Activated naive CD8-positive, alpha-beta T cell treated with anti-CD3 and anti-CD28 coated beads, Interleukin-2, amount 10 ng/mL, durations not matched to agents 7 days and 5 days (primary cell): ENCODE measurements at regions not wholly inside any gene's neighbourhood (a gene's known extent, or its start where the extent isn't known, plus 50 kb on each side); places are given as distances from the start of the nearest gene placed in this dataset.

ENCODE experiments used
- ATAC-seq: fragments of 150-1000 bp; cut with Tn5 transposase; one replicate; pipeline ENCODE4 v1.10.0; 2021; ENCODE audit warnings: low read depth, moderate library complexity
- POLR2A ChIA-PET: fragments of 350-600 bp; sonication (Branson Sonifier 250); formaldehyde crosslinking; loops from one replicate; lab custom pipeline; 2021; ENCODE audit warnings: antibody characterized with exemption; lab: Charles Lee
- DNase-seq: peaks from one replicate; pipeline ENCODE4 v3.0.0; 2021
- H3K27ac Mint-ChIP-seq: one replicate; pipeline ENCODE4 v1.8.0; 2022; ENCODE audit warnings: mild to moderate bottlenecking, mixed read lengths
- H3K27me3 Mint-ChIP-seq: one replicate; pipeline ENCODE4 v1.8.0; 2022; ENCODE audit warnings: mild to moderate bottlenecking, moderate library complexity, mixed read lengths
- H3K36me3 Mint-ChIP-seq: one replicate; pipeline ENCODE4 v1.8.0; 2021; ENCODE audit warnings: mild to moderate bottlenecking, mixed read lengths
- H3K4me1 Mint-ChIP-seq: one replicate; pipeline ENCODE4 v1.8.0; 2021; ENCODE audit warnings: mixed read lengths
- H3K4me3 Mint-ChIP-seq: one replicate; pipeline ENCODE4 v1.8.0; 2022; ENCODE audit warnings: mild to moderate bottlenecking, moderate library complexity, mixed read lengths
- H3K9me3 Mint-ChIP-seq: one replicate; pipeline ENCODE4 v1.8.0; 2021; ENCODE audit warnings: mixed read lengths

DNA sequence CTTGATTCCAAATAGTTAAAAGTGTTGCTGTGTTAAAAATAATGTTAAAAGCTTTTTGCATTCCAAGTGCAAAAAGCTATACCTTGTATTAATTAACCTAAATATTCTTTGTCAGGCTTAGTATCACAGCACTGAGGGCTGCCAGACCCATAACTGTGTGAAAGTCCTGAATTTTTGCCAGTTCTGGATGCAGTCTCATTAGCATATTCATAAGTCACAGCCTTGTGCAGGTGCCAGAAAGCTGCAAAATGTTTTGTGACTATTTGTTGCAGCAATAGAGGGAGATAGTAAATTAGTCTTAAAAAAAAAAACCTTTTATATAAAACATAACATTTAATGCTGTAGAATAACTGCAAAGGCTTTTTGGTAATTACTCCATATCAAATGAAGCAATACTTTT, 56.6 kb downstream of the SLITRK1 start:
- POLR2A ChIA-PET: no interaction called here
- no peaks in the 10 kb centered on the region for H3K4me1 Mint-ChIP-seq
- ATAC-seq (no peak), DNase-seq (no peak)
- H3K27me3 Mint-ChIP-seq: no peaks in the 10 kb centered on the region
- H3K4me3 Mint-ChIP-seq: no peak overlapping the region
- H3K9me3 Mint-ChIP-seq: no peaks in the 10 kb centered on the region
- H3K27ac Mint-ChIP-seq: no peak overlapping the region
- no peaks in the 10 kb centered on the region for H3K36me3 Mint-ChIP-seq

DNA sequence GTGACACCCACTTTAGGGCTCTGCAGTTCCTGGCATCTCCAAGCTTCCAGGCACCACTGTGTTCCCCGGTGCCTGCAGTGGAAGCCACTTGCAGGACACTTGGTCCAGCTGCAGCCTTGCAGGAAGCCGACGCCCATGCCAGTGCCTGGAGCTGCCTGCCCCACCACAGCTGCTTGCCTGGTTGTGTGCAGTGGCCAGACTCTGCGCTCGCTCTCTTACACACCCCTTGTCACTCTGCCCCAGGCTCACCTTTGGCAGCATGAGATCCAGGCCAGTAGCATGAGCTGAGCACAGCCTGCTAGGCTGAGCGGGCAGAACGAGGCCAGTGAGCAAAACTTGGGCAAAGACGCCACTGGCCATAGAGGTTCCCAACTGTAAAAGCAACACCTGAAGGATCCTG, 57.7 kb downstream of the SLITRK1 start:
- DNase-seq (no peak), ATAC-seq (no peak)
- Mint-ChIP-seq H3K27me3 (no peaks in the 10 kb centered on the region), H3K9me3 (no peaks in the 10 kb centered on the region), H3K27ac (no peak overlapping the region), H3K4me1 (no peaks in the 10 kb centered on the region), H3K4me3 (no peak overlapping the region), H3K36me3 (no peaks in the 10 kb centered on the region)
- POLR2A ChIA-PET: no interaction called here

DNA sequence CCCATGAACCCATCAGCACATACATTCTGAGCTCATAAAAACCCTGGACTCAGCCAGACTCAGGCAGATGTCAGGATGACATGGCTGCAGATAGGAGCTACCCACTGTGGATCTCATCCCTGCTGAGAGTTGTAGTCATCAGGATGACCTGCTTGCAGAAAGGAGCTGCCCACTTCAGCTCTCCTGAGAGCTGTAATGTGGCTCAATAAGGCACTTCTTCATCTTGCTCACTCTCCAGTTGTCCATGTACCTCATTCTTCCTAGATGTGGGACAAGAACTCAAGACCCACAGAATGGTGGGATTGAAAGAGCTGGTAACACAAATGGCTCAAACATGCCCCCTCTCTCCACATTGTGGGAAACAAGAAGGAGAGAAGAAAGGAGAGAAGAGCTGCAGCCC, 58.2 kb downstream of the SLITRK1 start:
- no peaks in the 10 kb centered on the region for H3K4me1 Mint-ChIP-seq
- no peaks in the 10 kb centered on the region for H3K27me3 Mint-ChIP-seq
- no peaks in the 10 kb centered on the region for H3K36me3 Mint-ChIP-seq
- no peak overlapping the region for H3K4me3 Mint-ChIP-seq
- POLR2A ChIA-PET: no interaction called here
- ATAC-seq: no peak
- H3K9me3 Mint-ChIP-seq: no peaks in the 10 kb centered on the region
- DNase-seq: no peak
- no peak overlapping the region for H3K27ac Mint-ChIP-seq

DNA sequence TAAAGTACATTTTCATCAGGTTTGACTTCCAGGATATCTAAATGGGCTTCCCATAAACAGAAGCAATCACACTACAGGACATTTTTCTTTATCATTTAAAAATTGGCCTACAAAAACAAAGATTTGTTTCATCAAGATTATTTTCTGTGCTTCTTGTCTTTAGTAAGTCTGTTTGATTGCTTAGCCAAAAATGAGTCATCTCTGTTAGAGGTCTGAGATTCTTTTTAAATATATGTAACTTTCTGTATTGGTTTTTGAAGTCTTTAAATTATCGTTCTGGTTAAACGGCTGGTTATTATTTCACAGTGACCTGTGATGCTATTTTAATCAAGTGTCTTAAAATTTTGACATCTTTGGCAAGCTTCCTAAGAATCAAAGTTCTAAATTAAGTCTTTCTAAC, 62.7 kb downstream of the SLITRK1 start:
- Mint-ChIP-seq H3K9me3 (no peaks in the 10 kb centered on the region), H3K4me3 (no peak overlapping the region), H3K36me3 (no peaks in the 10 kb centered on the region), H3K27me3 (no peaks in the 10 kb centered on the region), H3K4me1 (no peaks in the 10 kb centered on the region), H3K27ac (no peak overlapping the region)
- POLR2A ChIA-PET: no interaction called here
- no peak for DNase-seq
- no peak for ATAC-seq

DNA sequence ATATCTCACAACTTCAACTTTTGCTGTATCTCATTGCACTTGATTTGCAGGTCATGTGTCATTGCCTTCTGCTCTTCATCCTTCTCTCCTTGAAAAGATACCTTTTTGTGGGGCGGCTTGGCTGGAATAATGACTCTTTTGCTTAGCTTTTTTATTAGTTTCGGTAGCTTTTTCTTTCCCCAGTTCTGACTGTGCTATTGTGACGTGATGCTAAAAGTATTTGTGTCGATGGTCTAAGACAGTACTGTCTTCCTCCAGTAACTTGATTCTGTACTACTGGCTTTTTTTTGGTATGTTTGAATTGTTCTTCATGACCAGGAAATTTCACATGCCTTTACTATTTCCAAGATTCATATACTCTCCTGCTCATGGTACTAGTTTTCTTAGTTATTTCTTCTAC, 63.1 kb downstream of the SLITRK1 start:
- Mint-ChIP-seq H3K27me3 (no peaks in the 10 kb centered on the region), H3K9me3 (no peaks in the 10 kb centered on the region), H3K36me3 (no peaks in the 10 kb centered on the region), H3K4me1 (no peaks in the 10 kb centered on the region), H3K4me3 (no peak overlapping the region), H3K27ac (no peak overlapping the region)
- ATAC-seq (no peak), DNase-seq (no peak)
- POLR2A ChIA-PET: no interaction called here

DNA sequence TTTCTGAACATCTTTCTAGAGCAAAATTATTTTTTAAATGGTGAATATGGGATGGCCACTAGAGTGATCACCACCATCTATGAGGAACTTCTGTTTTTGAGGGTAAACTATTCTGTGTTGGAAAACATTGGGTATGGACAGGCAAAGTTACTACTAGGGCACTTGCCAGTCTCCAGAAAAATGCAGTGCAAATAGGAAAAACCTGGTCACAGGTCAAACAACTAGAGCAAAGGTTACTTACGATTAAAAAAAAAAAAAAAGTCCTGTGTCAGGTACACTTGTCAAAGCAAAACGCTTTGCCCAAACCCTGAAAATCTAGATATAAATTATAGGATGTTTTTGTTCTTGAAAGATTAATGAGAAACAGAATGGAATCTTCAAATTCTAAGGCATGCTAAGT, 66.2 kb downstream of the SLITRK1 start:
- Mint-ChIP-seq H3K4me3 (no peak overlapping the region), H3K9me3 (no peaks in the 10 kb centered on the region), H3K27ac (no peak overlapping the region), H3K4me1 (no peaks in the 10 kb centered on the region), H3K36me3 (no peaks in the 10 kb centered on the region), H3K27me3 (no peaks in the 10 kb centered on the region)
- DNase-seq: no peak
- ATAC-seq: no peak
- POLR2A ChIA-PET: no interaction called here

DNA sequence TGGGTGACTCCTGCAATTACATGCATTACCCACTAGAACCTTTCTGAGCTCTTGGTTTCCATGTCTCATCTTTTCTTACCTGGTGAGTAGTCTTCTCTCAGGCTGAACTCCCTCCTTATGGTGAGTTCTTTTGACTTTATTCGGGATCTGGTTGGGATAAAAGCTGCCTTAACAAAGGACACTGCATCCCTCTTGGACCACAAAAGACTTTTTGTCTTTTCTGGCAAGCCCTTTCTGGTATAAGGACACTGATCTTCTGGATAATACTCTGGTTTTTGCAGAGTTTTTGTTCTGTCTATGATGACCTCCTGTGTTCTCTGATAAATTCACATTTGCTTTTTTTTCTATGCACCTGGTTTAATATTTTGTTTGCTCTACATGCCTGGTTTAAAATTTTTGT, 66.7 kb downstream of the SLITRK1 start:
- no peak overlapping the region for H3K27ac Mint-ChIP-seq
- no peaks in the 10 kb centered on the region for H3K4me1 Mint-ChIP-seq
- no peaks in the 10 kb centered on the region for H3K9me3 Mint-ChIP-seq
- POLR2A ChIA-PET: no interaction called here
- no peaks in the 10 kb centered on the region for H3K36me3 Mint-ChIP-seq
- H3K27me3 Mint-ChIP-seq: no peaks in the 10 kb centered on the region
- DNase-seq (no peak), ATAC-seq (no peak)
- H3K4me3 Mint-ChIP-seq: no peak overlapping the region

DNA sequence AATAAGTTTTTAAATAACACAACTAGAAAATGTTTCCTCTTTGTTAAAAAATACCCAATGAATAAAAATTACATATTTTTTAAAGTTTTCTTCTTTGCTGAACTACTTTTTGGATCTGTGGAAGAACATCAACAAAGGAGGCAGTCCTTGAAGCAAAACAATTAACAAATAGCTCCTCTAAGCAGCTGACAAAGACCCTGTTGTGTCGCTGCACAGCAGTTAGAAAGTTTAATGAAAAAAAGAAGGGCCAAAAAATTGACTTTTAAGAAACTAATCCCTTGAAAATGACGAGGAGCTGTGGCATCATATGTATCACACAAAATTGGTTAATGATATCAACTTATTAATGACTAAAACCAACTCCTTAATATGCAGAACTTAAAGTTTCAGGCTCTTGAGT, 72.1 kb downstream of the SLITRK1 start:
- H3K4me1 Mint-ChIP-seq: no peaks in the 10 kb centered on the region
- no peaks in the 10 kb centered on the region for H3K9me3 Mint-ChIP-seq
- H3K36me3 Mint-ChIP-seq: no peaks in the 10 kb centered on the region
- ATAC-seq (no peak), DNase-seq (no peak)
- POLR2A ChIA-PET: no interaction called here
- H3K27me3 Mint-ChIP-seq: no peaks in the 10 kb centered on the region
- H3K4me3 Mint-ChIP-seq: no peak overlapping the region
- H3K27ac Mint-ChIP-seq: no peak overlapping the region

DNA sequence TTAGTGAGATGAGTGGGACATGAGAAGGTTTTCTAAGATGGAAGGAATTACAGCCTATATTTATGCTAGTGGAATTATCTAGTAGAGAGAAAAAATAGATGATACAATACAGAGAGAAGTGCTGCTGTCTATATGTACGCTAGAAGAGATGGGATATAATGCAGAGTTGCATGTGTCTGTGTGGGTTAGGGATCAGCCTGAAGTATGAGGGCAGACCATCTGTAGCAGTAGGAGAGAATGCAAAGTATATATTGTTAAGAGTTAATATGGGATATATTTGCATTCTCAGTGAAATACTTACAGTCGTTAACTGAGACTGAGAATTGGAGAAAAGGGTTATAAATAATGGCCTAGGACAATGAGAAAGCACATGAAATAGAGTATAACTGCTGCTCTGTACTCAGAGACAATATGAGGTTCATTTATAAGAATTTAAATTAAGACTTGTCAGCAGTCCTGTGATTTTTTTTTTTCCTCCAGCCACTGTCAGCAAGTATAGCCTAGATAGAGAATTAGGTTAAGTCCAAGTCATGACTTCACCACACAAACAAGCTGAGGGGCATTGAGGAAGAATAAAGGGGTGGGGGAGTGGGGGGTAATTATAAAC, 77.8 kb downstream of the SLITRK1 start:
- Mint-ChIP-seq H3K9me3 (no peaks in the 10 kb centered on the region), H3K4me3 (no peak overlapping the region), H3K4me1 (no peaks in the 10 kb centered on the region), H3K36me3 (no peaks in the 10 kb centered on the region), H3K27me3 (no peaks in the 10 kb centered on the region), H3K27ac (no peak overlapping the region)
- DNase-seq (no peak), ATAC-seq (no peak)
- POLR2A ChIA-PET: no interaction called here

DNA sequence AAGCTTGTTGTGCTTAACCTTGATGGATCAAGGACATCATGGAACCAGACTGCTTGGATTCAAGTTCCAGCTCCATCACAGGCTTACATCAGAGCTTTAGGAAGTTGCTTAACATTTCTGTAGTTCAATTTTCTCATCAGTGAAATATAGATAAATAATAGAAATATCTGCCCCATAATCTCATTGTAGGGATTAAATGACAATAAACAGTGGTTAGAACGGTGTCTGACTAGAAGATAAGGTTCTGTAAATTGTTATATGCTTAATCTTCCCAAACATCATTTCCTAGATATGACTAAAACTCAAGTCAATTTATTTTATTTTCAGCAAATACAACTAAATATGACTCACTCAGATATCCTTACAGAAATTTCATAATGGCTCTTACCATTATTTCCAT, 83.5 kb downstream of the SLITRK1 start:
- no peaks in the 10 kb centered on the region for H3K27me3 Mint-ChIP-seq
- H3K27ac Mint-ChIP-seq: no peak overlapping the region
- POLR2A ChIA-PET: no interaction called here
- H3K4me1 Mint-ChIP-seq: no peaks in the 10 kb centered on the region
- no peaks in the 10 kb centered on the region for H3K36me3 Mint-ChIP-seq
- H3K4me3 Mint-ChIP-seq: no peak overlapping the region
- DNase-seq (no peak), ATAC-seq (no peak)
- no peaks in the 10 kb centered on the region for H3K9me3 Mint-ChIP-seq

DNA sequence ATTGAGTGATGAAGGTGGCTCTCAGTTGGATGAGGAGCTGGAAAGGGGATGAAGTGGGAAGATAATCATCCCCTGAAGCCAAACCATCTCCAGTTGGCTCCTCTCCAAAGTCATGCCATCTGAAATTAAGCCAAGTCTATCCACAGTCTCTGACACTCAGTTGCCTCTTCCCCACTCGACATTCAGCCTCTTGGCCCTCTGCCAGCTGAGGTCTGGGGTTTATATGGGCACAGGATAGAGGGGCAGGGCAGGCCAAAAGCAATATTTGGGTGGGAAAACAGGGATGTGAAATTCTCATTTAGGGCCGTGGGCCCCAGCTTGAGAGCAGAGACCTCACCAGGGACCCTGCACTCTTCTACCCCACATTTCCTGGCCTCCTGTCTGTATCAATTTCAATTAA, 85.9 kb downstream of the SLITRK1 start:
- POLR2A ChIA-PET: no interaction called here
- H3K9me3 Mint-ChIP-seq: no peaks in the 10 kb centered on the region
- no peaks in the 10 kb centered on the region for H3K27me3 Mint-ChIP-seq
- no peak overlapping the region for H3K27ac Mint-ChIP-seq
- no peak for DNase-seq
- no peaks in the 10 kb centered on the region for H3K4me1 Mint-ChIP-seq
- H3K4me3 Mint-ChIP-seq: no peak overlapping the region
- no peaks in the 10 kb centered on the region for H3K36me3 Mint-ChIP-seq
- ATAC-seq: no peak

DNA sequence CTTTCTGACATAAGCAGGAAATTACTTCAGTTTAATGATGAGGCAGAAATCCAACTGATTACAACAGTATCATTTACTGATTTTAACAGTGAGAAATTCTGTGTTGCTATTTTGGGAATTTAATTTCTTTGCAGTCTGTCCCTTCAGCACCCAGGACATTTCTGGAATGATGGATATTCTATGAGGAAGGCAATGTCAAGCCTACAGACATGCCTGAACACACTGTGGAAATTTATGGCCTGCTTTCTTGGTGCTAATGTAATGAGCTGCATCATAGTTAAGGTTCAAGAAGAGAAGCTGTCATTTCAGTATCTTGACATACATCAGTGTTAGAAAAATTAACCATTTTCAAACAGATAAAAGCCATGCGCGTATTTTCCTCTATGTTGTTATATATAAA, 87.7 kb downstream of the SLITRK1 start:
- Mint-ChIP-seq H3K27me3 (no peaks in the 10 kb centered on the region), H3K36me3 (no peaks in the 10 kb centered on the region), H3K4me1 (no peaks in the 10 kb centered on the region), H3K27ac (no peak overlapping the region), H3K4me3 (no peak overlapping the region), H3K9me3 (no peaks in the 10 kb centered on the region)
- ATAC-seq (no peak), DNase-seq (no peak)
- POLR2A ChIA-PET: no interaction called here

DNA sequence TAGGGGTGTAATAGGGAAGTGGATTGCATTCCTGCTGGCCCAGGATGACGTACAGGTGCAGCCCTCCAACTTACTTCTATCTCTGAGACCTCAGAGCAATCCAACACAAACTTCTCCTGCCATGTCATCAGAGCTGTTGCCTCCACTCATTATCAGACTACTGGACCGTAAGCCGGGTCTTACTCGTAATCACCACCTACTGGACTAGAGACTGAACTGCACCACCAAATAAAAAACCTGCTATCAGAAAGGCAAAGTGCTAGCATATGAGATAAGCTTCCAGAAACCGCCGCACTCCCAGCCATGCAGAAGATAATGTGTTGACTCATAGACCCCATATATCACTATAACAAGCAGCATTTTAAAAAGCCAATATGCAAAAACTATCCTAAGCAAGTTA, 102.0 kb downstream of the SLITRK1 start:
- ATAC-seq (no peak), DNase-seq (no peak)
- H3K27ac Mint-ChIP-seq: no peak overlapping the region
- H3K4me3 Mint-ChIP-seq: no peak overlapping the region
- H3K36me3 Mint-ChIP-seq: no peaks in the 10 kb centered on the region
- POLR2A ChIA-PET: no interaction called here
- H3K27me3 Mint-ChIP-seq: no peaks in the 10 kb centered on the region
- H3K9me3 Mint-ChIP-seq: no peaks in the 10 kb centered on the region
- H3K4me1 Mint-ChIP-seq: no peaks in the 10 kb centered on the region

DNA sequence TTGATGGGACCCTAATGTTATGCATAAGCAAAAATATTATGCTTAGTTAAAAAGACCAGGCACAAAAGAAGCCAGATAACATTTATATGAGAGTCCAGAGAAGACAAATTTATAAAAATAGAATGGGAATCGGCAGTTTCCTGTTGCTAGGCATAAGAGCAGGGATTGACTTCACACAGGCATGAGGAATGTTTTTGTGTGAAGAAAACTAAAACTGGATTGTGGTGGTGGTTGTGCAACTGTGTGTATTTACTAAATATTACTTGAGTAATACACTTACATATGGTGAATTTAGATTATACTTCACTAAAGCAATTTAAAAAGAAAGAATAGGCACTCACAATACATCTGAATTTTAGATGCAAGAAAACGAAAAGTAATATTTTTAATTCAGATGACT, 108.3 kb downstream of the SLITRK1 start:
- Mint-ChIP-seq H3K36me3 (no peaks in the 10 kb centered on the region), H3K4me1 (no peaks in the 10 kb centered on the region), H3K9me3 (no peaks in the 10 kb centered on the region), H3K27me3 (no peaks in the 10 kb centered on the region), H3K4me3 (no peak overlapping the region), H3K27ac (no peak overlapping the region)
- ATAC-seq: no peak
- POLR2A ChIA-PET: no interaction called here
- DNase-seq: no peak

DNA sequence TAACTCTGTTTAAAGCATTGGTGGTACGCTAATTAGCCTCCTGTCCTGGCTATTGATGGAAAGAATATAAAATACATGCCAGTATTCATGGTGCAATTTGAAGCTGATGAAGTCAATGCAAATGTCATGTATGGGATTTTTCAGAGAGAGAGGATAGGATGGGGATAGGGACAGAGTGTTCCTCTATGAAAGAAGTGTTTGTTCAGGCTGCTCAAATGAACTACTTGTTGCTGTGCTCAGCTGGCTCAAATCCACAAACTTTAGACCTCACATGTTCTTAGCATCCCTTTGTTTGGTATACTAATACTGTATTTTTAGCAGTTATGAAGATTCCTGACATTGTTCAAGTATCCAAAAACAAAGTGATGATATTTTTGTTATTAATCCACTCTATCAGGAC, 116.5 kb downstream of the SLITRK1 start:
- no peak overlapping the region for H3K4me3 Mint-ChIP-seq
- POLR2A ChIA-PET: no interaction called here

More for the DNA sequence above, 116.5 kb downstream of the SLITRK1 start:
- DNase-seq: no peak
- peaks cover 2% of the 10 kb centered on the region for H3K9me3 Mint-ChIP-seq
- no peak overlapping the region for H3K27ac Mint-ChIP-seq
- no peaks in the 10 kb centered on the region for H3K4me1 Mint-ChIP-seq
- H3K36me3 Mint-ChIP-seq: no peaks in the 10 kb centered on the region
- ATAC-seq: no peak
- no peaks in the 10 kb centered on the region for H3K27me3 Mint-ChIP-seq
